HCT116 (cell line): ENCODE measurements at regions not wholly inside any gene's neighbourhood (a gene's known extent, or its start where the extent isn't known, plus 50 kb on each side); places are given as distances from the start of the nearest gene placed in this dataset.

Experiments
- ATAC-seq: fragments of 200-7000 bp; cut with Tn5 transposase; 2 replicates; pipeline ENCODE4 v1.9.1; 2020; ENCODE audit warnings: mild to moderate bottlenecking, moderate library complexity
- BruUV-seq: library from RNA; stranded (reverse); fragments of 400-500 nt; replicated peaks from 2 replicates; lab custom pipeline; 2021; lab: Mats Ljungman, UMichigan
- CTCF ChIA-PET: fragments of 300-600 bp; sonication (Branson Sonifier 250); formaldehyde crosslinking; loops from one replicate; lab custom pipeline; 2021; ENCODE audit warnings: antibody characterized with exemption; lab: Charles Lee
- POLR2A ChIA-PET: fragments of 300-600, 350-600 bp; sonication (Branson Sonifier 250); formaldehyde crosslinking; loops from one replicate; lab custom pipeline; 2021; ENCODE audit warnings: antibody characterized with exemption; lab: Charles Lee
- RAD21 ChIA-PET, 2 experiments: fragments of 300-600 bp; sonication (Branson Sonifier 250); formaldehyde crosslinking; loops; one replicate each; lab custom pipeline; 2023; ENCODE audit warnings: low total read pairs in 2 of 2; ENCODE audit not compliant: uncharacterized antibody in 2 of 2, unreplicated experiment in 2 of 2, low non-redundant PET in 1 of 2; lab: Charles Lee
- DNase-seq: peaks from one replicate; pipeline ENCODE4 v3.0.0-alpha.2; 2010; ENCODE audit warnings: low read depth, low spot score
- H2AFZ ChIP-seq: fragments of 200-600 bp; shearing (Covaris generic), sonication (generic); 2 replicates; pipeline ENCODE4 v1.6.1; 2017; ENCODE audit warnings: low read depth, mixed run types, mixed read lengths, antibody characterized with exemption, low read length; ENCODE audit not compliant: poor library complexity, severe bottlenecking
- H3K27ac ChIP-seq: 2 replicates; pipeline ENCODE4 v1.5.1; 2012; ENCODE audit warnings: low read depth, low read length
- H3K27me3 ChIP-seq: fragments of 200-600 bp; sonication (generic); 2 replicates; pipeline ENCODE4 v1.6.1; 2016; ENCODE audit warnings: mixed run types, low read length, mixed read lengths; ENCODE audit not compliant: insufficient read depth
- H3K36me3 ChIP-seq, 2 experiments: fragments of 200-500 bp in 1 of 2; fragments of 200-600 bp in 1 of 2; sonication (Bioruptor generic) in 1 of 2; sonication (generic) in 1 of 2; 2 replicates each; pipeline versions ENCODE4 v1.5.1 to v1.6.1; 2014 to 2016; ENCODE audit warnings: low read length in 2 of 2, inconsistent platforms in 1 of 2, mixed read lengths in 1 of 2, mixed run types in 1 of 2; ENCODE audit not compliant: insufficient read depth in 2 of 2, control insufficient read depth in 1 of 2
- H3K4me1 ChIP-seq, 2 experiments: fragments of 200-600 bp in 1 of 2; sonication (generic) in 1 of 2; 2 replicates each; pipeline versions ENCODE4 v1.5.1 to v1.6.1; 2012 to 2017; ENCODE audit warnings: low read length in 2 of 2, inconsistent platforms in 1 of 2, mild to moderate bottlenecking in 1 of 2, mixed read lengths in 1 of 2, mixed run types in 1 of 2, moderate library complexity in 1 of 2; ENCODE audit not compliant: insufficient read depth in 2 of 2, control insufficient read depth in 1 of 2
- H3K4me2 ChIP-seq: fragments of 200-600 bp; sonication (generic); 2 replicates; pipeline ENCODE4 v1.6.1; 2017; ENCODE audit warnings: mixed run types, low read length, mixed read lengths
- H3K4me3 ChIP-seq, 2 experiments: fragments of 200-600 bp in 1 of 2; sonication (generic) in 1 of 2; replicated peaks in 1 of 2; 2 replicates each; pipeline ENCODE4 v1.5.1; 2011 to 2016; ENCODE audit warnings: low read length in 2 of 2, control low read depth in 1 of 2, low read depth in 1 of 2, mild to moderate bottlenecking in 1 of 2, mixed read lengths in 1 of 2, mixed run types in 1 of 2
- H3K79me2 ChIP-seq: fragments of 200-600 bp; sonication (generic); 2 replicates; pipeline ENCODE4 v1.6.1; 2017; ENCODE audit warnings: mild to moderate bottlenecking, mixed run types, low read length, moderate library complexity, mixed read lengths; ENCODE audit not compliant: insufficient read depth
- H3K9ac ChIP-seq: fragments of 200-600 bp; sonication (generic); 2 replicates; pipeline ENCODE4 v1.6.1; 2016; ENCODE audit warnings: low read length, mixed read lengths
- H3K9me2 ChIP-seq: fragments of 200-600 bp; sonication (generic), shearing (Covaris generic); 2 replicates; pipeline ENCODE4 v1.6.1; 2017; ENCODE audit warnings: mixed run types, mild to moderate bottlenecking, moderate library complexity; ENCODE audit not compliant: insufficient read depth
- H3K9me3 ChIP-seq, 2 experiments: fragments of 200-500 bp in 1 of 2; fragments of 200-600 bp in 1 of 2; sonication (Bioruptor generic) in 1 of 2; sonication (generic) in 1 of 2; 2 replicates each; pipeline ENCODE4 v1.6.1; 2014 to 2017; ENCODE audit warnings: low read length in 2 of 2, mixed read lengths in 2 of 2, inconsistent platforms in 1 of 2, low read depth in 1 of 2, mild to moderate bottlenecking in 1 of 2, mixed run types in 1 of 2, moderate library complexity in 1 of 2; ENCODE audit not compliant: control insufficient read depth in 1 of 2, insufficient read depth in 1 of 2
- H4K20me1 ChIP-seq: fragments of 200-600 bp; sonication (generic), shearing (Covaris generic); 2 replicates; pipeline ENCODE4 v1.6.1; 2017; ENCODE audit warnings: mixed run types, mild to moderate bottlenecking, moderate library complexity; ENCODE audit not compliant: insufficient read depth
- ATF3 ChIP-seq: IDR thresholded peaks from 2 replicates; pipeline ENCODE4 v1.6.1; 2012
- CEBPB ChIP-seq: IDR thresholded peaks from 2 replicates; pipeline ENCODE4 v1.6.1; 2012; ENCODE audit warnings: low read depth
- EGR1 ChIP-seq: IDR thresholded peaks from 2 replicates; pipeline ENCODE4 v1.6.1; 2012; ENCODE audit warnings: low read depth
- ELF1 ChIP-seq: IDR thresholded peaks from 2 replicates; pipeline ENCODE4 v1.6.1; 2012; ENCODE audit warnings: low read depth, borderline replicate concordance
- EZH2 ChIP-seq: fragments of 200-600 bp; sonication (generic); IDR thresholded peaks from 2 replicates; pipeline ENCODE4 v1.6.1; 2017; ENCODE audit warnings: antibody characterized with exemption, mixed run types
- EZH2phosphoT487 ChIP-seq: fragments of 200-600 bp; IDR thresholded peaks from 2 replicates; pipeline ENCODE4 v1.6.1; 2018; ENCODE audit warnings: antibody characterized with exemption, borderline replicate concordance
- FOSL1 ChIP-seq: IDR thresholded peaks from 2 replicates; pipeline ENCODE4 v1.6.1; 2012; ENCODE audit warnings: low read depth
- JUND ChIP-seq: IDR thresholded peaks from 2 replicates; pipeline ENCODE4 v1.6.1; 2012
- POLR2A ChIP-seq: IDR thresholded peaks from 2 replicates; pipeline ENCODE4 v1.7.0; 2011; ENCODE audit warnings: borderline replicate concordance; ENCODE audit not compliant: insufficient read depth, insufficient read length; ENCODE audit errors: extremely low read depth
- SRF ChIP-seq: IDR thresholded peaks from 2 replicates; pipeline ENCODE4 v1.6.1; 2012; ENCODE audit warnings: low read depth
- TCF7L2 ChIP-seq: IDR thresholded peaks from 2 replicates; pipeline ENCODE4 v1.7.0; 2011; ENCODE audit warnings: borderline replicate concordance, inconsistent platforms; ENCODE audit not compliant: insufficient read depth, insufficient read length; ENCODE audit errors: extremely low read depth
- YY1 ChIP-seq: IDR thresholded peaks from 2 replicates; pipeline ENCODE4 v1.6.1; 2011; ENCODE audit warnings: low read length, low read depth, moderate library complexity, mild to moderate bottlenecking; ENCODE audit not compliant: insufficient replicate concordance; ENCODE audit errors: extremely low read depth
- ZFX ChIP-seq: fragments of 450-650 bp; IDR thresholded peaks from 2 replicates; pipeline ENCODE4 v1.6.1; 2017
- intact Hi-C: fragments of 100-400 bp; cut with micrococcal nuclease; formaldehyde crosslinking; loops from 2 replicates; pipeline ENCODE4 v1.10.0; 2022
- TF ChIP-seq, protein P1 (sequence below): IDR thresholded peaks from 2 replicates; pipeline ENCODE4 v1.6.1; 2011; ENCODE audit warnings: mild to moderate bottlenecking, low read length, moderate library complexity; ENCODE audit not compliant: insufficient replicate concordance; ENCODE audit errors: extremely low read depth

GRCh38 chr11:110028921-110029320, 64.3 kb upstream of the ZC3H12C start:
- Histone ChIP-seq H3K36me3 (no peaks in the 10 kb centered on the region), H3K79me2 (no peaks in the 10 kb centered on the region), H3K27ac (no peak overlapping the region), H3K9me3 (no peaks in the 10 kb centered on the region), H3K4me1 (no peaks in the 10 kb centered on the region), H3K9ac (no peak overlapping the region), H3K4me2 (no peak overlapping the region)
- CTCF ChIA-PET = no interaction called here
- TF ChIP-seq TCF7L2 (no peak), SRF (no peak), YY1 (no peak), JUND (no peak), EGR1 (no peak), POLR2A (no peak), EZH2phosphoT487 (no peak), ELF1 (no peak), ATF3 (no peak), FOSL1 (no peak), CEBPB (no peak), ZFX (no peak), EZH2 (no peak)
- TF ChIP-seq, protein P1, sequence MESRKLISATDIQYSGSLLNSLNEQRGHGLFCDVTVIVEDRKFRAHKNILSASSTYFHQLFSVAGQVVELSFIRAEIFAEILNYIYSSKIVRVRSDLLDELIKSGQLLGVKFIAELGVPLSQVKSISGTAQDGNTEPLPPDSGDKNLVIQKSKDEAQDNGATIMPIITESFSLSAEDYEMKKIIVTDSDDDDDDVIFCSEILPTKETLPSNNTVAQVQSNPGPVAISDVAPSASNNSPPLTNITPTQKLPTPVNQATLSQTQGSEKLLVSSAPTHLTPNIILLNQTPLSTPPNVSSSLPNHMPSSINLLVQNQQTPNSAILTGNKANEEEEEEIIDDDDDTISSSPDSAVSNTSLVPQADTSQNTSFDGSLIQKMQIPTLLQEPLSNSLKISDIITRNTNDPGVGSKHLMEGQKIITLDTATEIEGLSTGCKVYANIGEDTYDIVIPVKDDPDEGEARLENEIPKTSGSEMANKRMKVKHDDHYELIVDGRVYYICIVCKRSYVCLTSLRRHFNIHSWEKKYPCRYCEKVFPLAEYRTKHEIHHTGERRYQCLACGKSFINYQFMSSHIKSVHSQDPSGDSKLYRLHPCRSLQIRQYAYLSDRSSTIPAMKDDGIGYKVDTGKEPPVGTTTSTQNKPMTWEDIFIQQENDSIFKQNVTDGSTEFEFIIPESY = no peak
- TF ChIP-seq, all 23 proteins: peak for 0
- no peaks in the 10 kb centered on the region for H4K20me1 ChIP-seq
- DNase-seq (no peak), ATAC-seq (no peak)
- POLR2A ChIA-PET = no interaction called here
- BruUV-seq = no TSS peak
- RAD21 ChIA-PET = no interaction called here
- no peaks in the 10 kb centered on the region for H3K9me2 ChIP-seq
- H3K4me3 ChIP-seq = no peak overlapping the region
- H3K27me3 ChIP-seq = no peaks in the 10 kb centered on the region
- no peak overlapping the region for H2AFZ ChIP-seq
- intact Hi-C loops = no loop called here
